Stomach (tissue), 4 donors: ENCODE measurements at regions not wholly inside any gene's neighbourhood (a gene's known extent, or its start where the extent isn't known, plus 50 kb on each side); places are given as distances from the start of the nearest gene placed in this dataset.

ENCODE experiments used
- EP300 ChIP-seq: sonication (generic); formaldehyde crosslinking; IDR thresholded peaks from one replicate; pipeline ENCODE4 v1.6.1; 2017; ENCODE audit warnings: antibody characterized with exemption
- TF ChIP-seq, protein P1 (sequence below), 7 experiments: fragments of 450-650 bp in 4 of 7; fragments of 200-600 bp in 3 of 7; sonication (generic) in 3 of 7; IDR thresholded peaks; one replicate each; pipeline ENCODE4 v1.5.1; 2016 to 2019; ENCODE audit warnings: antibody characterized with exemption in 7 of 7, control low read depth in 2 of 7, mild to moderate bottlenecking in 1 of 7

GRCh38 chr2:64289737-64290136 lies 145.5 kb upstream of the PELI1 start:
- TF ChIP-seq, protein P1, sequence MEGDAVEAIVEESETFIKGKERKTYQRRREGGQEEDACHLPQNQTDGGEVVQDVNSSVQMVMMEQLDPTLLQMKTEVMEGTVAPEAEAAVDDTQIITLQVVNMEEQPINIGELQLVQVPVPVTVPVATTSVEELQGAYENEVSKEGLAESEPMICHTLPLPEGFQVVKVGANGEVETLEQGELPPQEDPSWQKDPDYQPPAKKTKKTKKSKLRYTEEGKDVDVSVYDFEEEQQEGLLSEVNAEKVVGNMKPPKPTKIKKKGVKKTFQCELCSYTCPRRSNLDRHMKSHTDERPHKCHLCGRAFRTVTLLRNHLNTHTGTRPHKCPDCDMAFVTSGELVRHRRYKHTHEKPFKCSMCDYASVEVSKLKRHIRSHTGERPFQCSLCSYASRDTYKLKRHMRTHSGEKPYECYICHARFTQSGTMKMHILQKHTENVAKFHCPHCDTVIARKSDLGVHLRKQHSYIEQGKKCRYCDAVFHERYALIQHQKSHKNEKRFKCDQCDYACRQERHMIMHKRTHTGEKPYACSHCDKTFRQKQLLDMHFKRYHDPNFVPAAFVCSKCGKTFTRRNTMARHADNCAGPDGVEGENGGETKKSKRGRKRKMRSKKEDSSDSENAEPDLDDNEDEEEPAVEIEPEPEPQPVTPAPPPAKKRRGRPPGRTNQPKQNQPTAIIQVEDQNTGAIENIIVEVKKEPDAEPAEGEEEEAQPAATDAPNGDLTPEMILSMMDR (IDR thresholded peaks at IDR 0.05), result no peak
- TF ChIP-seq EP300, result no peak
